DND-41 (cell line): ENCODE measurements at regions not wholly inside any gene's neighbourhood (a gene's known extent, or its start where the extent isn't known, plus 50 kb on each side); places are given as distances from the start of the nearest gene placed in this dataset.

Source experiments
- ATAC-seq: fragments of 200-7000 bp; cut with Tn5 transposase; 3 replicates; pipeline ENCODE4 v1.9.1; 2021; ENCODE audit warnings: low read depth; ENCODE audit not compliant: insufficient read depth
- DNase-seq: peaks from one replicate; pipeline ENCODE4 v3.0.0-alpha.2; 2020
- H2AFZ ChIP-seq: 2 replicates; pipeline ENCODE4 v1.6.0; 2012; ENCODE audit warnings: low read depth, low read length
- H3K27ac ChIP-seq: 2 replicates; pipeline ENCODE4 v1.5.1; 2012; ENCODE audit warnings: low read length, inconsistent platforms
- H3K27me3 ChIP-seq: fragments of 200-600 bp; sonication (generic); 2 replicates; pipeline ENCODE4 v1.6.0; 2012; ENCODE audit warnings: low read length, mild to moderate bottlenecking, inconsistent platforms; ENCODE audit not compliant: insufficient read depth, poor library complexity
- H3K36me3 ChIP-seq: 2 replicates; pipeline ENCODE4 v1.5.1; 2012; ENCODE audit warnings: low read length, inconsistent platforms; ENCODE audit not compliant: insufficient read depth
- H3K4me1 ChIP-seq: 2 replicates; pipeline ENCODE4 v1.5.1; 2012; ENCODE audit warnings: mild to moderate bottlenecking, low read length; ENCODE audit not compliant: insufficient read depth
- H3K4me2 ChIP-seq: 2 replicates; pipeline ENCODE4 v1.6.0; 2012; ENCODE audit warnings: mild to moderate bottlenecking, moderate library complexity, low read length, inconsistent platforms; ENCODE audit not compliant: insufficient read depth
- H3K4me3 ChIP-seq, 2 experiments: fragments of 200-600 bp in 1 of 2; shearing (Covaris generic) in 1 of 2; 2 replicates each; pipeline ENCODE4 v1.5.1; 2012 to 2016; ENCODE audit warnings: inconsistent platforms in 2 of 2, low read length in 2 of 2, mild to moderate bottlenecking in 2 of 2, low read depth in 1 of 2, moderate library complexity in 1 of 2
- H3K79me2 ChIP-seq: 2 replicates; pipeline ENCODE4 v1.6.0; 2012; ENCODE audit warnings: low read length, inconsistent platforms; ENCODE audit not compliant: insufficient read depth
- H3K9ac ChIP-seq: 2 replicates; pipeline ENCODE4 v1.6.0; 2012; ENCODE audit warnings: low read depth, mild to moderate bottlenecking, inconsistent platforms, low read length, moderate library complexity
- H3K9me3 ChIP-seq: 2 replicates; pipeline ENCODE4 v1.5.1; 2012; ENCODE audit warnings: low read length, moderate library complexity, mild to moderate bottlenecking, inconsistent platforms; ENCODE audit not compliant: insufficient read depth, severe bottlenecking
- H4K20me1 ChIP-seq: 2 replicates; pipeline ENCODE4 v1.6.0; 2012; ENCODE audit warnings: low read length; ENCODE audit not compliant: insufficient read depth
- EZH2 ChIP-seq: IDR thresholded peaks from 3 replicates; pipeline ENCODE4 v1.6.1; 2012; ENCODE audit warnings: borderline replicate concordance, low read depth, mild to moderate bottlenecking, moderate library complexity, low read length, inconsistent platforms; ENCODE audit not compliant: severe bottlenecking
- TF ChIP-seq, protein P1 (sequence below): IDR thresholded peaks from 2 replicates; pipeline ENCODE4 v1.5.1; 2012; ENCODE audit warnings: borderline replicate concordance, low read length, moderate library complexity, mild to moderate bottlenecking; ENCODE audit not compliant: poor library complexity, severe bottlenecking; ENCODE audit errors: extremely low read depth

DNA sequence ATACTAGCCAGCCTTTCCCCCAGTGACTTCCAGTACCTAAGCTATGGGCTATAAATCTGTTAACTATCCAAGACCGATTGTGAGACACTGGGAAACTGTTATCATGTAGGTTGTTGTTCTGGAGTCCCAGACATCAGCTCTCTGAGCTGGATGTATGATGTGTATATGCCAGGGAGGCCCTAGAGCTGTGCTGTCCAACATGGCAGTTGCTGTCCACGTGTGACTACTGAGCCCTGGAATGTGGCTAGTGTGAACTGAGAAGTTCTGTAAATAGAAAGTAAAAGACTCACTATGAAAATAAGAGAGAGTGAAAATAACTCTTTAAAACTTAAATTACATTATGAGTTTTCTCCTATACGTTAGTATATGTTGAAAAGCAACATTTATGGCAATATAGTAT is 755.8 kb upstream of the FBXO33 start:
- Histone ChIP-seq H4K20me1 (no peaks in the 10 kb centered on the region), H3K9ac (no peak overlapping the region), H3K4me2 (no peak overlapping the region), H3K79me2 (no peaks in the 10 kb centered on the region), H3K36me3 (no peaks in the 10 kb centered on the region), H3K27me3 (no peaks in the 10 kb centered on the region), H3K4me1 (no peaks in the 10 kb centered on the region), H3K4me3 (no peak overlapping the region), H3K9me3 (no peaks in the 10 kb centered on the region), H3K27ac (no peak overlapping the region), H2AFZ (no peak overlapping the region)
- DNase-seq (no peak), ATAC-seq (no peak)
- TF ChIP-seq, protein P1, sequence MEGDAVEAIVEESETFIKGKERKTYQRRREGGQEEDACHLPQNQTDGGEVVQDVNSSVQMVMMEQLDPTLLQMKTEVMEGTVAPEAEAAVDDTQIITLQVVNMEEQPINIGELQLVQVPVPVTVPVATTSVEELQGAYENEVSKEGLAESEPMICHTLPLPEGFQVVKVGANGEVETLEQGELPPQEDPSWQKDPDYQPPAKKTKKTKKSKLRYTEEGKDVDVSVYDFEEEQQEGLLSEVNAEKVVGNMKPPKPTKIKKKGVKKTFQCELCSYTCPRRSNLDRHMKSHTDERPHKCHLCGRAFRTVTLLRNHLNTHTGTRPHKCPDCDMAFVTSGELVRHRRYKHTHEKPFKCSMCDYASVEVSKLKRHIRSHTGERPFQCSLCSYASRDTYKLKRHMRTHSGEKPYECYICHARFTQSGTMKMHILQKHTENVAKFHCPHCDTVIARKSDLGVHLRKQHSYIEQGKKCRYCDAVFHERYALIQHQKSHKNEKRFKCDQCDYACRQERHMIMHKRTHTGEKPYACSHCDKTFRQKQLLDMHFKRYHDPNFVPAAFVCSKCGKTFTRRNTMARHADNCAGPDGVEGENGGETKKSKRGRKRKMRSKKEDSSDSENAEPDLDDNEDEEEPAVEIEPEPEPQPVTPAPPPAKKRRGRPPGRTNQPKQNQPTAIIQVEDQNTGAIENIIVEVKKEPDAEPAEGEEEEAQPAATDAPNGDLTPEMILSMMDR: no peak
- no peak for TF ChIP-seq EZH2

DNA sequence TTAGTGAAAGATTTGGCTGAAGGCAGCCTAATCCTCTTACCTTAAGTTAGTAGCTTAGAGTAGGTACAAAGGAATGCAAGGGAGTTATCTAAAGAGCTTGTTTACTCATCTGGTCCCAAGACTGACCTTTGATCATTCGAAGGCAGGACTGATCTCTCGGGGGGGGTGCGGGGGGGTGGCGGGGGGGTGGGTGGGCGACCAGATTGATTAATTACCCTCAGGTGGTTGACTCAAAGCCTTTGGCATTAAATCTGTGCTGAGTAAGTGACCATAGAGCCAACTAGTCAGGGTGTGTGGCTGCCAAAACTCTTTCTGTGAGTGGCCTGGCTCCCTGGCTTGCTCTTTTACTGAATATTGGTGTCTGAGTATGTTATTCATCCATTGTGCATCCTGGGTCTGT is 731.9 kb upstream of the FBXO33 start:
- H4K20me1 ChIP-seq: no peaks in the 10 kb centered on the region
- TF ChIP-seq, protein P1: no peak
- no peak for TF ChIP-seq EZH2
- no peaks in the 10 kb centered on the region for H3K27me3 ChIP-seq
- H3K79me2 ChIP-seq: no peaks in the 10 kb centered on the region
- no peak for ATAC-seq
- DNase-seq: no peak
- no peaks in the 10 kb centered on the region for H3K4me1 ChIP-seq
- H3K4me3 ChIP-seq: no peak overlapping the region
- H3K9me3 ChIP-seq: peaks cover 13% of the 10 kb centered on the region
- H3K36me3 ChIP-seq: no peaks in the 10 kb centered on the region
- H3K4me2 ChIP-seq: no peak overlapping the region
- no peak overlapping the region for H3K27ac ChIP-seq
- no peak overlapping the region for H2AFZ ChIP-seq
- H3K9ac ChIP-seq: no peak overlapping the region

DNA sequence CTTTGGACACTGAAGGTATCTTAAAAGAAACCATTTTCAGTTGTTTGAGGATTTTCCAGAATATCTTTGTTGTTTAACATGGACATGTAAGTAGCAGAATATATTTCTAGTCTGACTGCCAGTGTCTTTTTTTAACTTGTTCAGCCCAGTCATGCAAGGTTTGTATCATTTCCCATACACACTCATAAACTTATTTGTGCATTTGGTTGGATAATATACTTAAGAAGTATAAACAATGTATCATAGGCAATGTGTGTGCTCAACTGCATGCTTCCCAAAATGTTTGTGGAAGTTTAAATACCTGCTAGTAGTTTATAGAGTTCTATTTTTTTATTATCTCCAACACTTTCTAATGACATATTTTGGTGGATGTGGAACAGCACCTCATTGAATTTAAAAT is 707.4 kb upstream of the FBXO33 start:
- H3K4me2 ChIP-seq: no peak overlapping the region
- H3K4me1 ChIP-seq: no peaks in the 10 kb centered on the region
- H3K9ac ChIP-seq: no peak overlapping the region
- no peak for DNase-seq
- no peaks in the 10 kb centered on the region for H4K20me1 ChIP-seq
- no peak overlapping the region for H3K27ac ChIP-seq
- TF ChIP-seq, protein P1: no peak
- TF ChIP-seq EZH2: no peak
- no peaks in the 10 kb centered on the region for H3K79me2 ChIP-seq
- no peaks in the 10 kb centered on the region for H3K36me3 ChIP-seq
- no peak overlapping the region for H3K4me3 ChIP-seq
- ATAC-seq: no peak
- no peaks in the 10 kb centered on the region for H3K27me3 ChIP-seq
- no peak overlapping the region for H2AFZ ChIP-seq
- no peaks in the 10 kb centered on the region for H3K9me3 ChIP-seq

DNA sequence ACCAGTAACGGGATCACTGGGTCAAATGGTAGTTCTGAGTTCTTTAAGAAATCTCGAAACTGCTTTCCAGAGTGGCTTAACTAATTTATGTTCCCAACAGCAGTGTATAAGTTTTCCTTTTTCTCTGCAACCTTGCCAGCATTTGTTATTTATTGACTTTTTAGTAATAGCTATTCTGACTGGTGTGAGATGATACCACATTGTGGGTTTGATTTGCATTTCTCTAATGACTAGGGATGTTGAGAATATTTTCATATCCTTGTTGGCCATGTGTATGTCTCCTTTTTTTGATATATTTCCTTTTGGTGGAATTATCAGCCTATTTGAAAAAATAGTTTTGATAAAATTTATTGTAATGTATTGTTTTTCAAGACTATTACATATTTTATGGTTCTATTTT is 701.2 kb upstream of the FBXO33 start:
- TF ChIP-seq, protein P1: no peak
- TF ChIP-seq EZH2: no peak
- no peak overlapping the region for H3K27ac ChIP-seq
- no peaks in the 10 kb centered on the region for H3K4me1 ChIP-seq
- no peak overlapping the region for H3K4me3 ChIP-seq
- no peak overlapping the region for H3K9ac ChIP-seq
- DNase-seq: no peak
- H3K4me2 ChIP-seq: no peak overlapping the region
- ATAC-seq: no peak
- H3K27me3 ChIP-seq: no peaks in the 10 kb centered on the region
- H2AFZ ChIP-seq: no peak overlapping the region
- H3K36me3 ChIP-seq: no peaks in the 10 kb centered on the region
- no peaks in the 10 kb centered on the region for H3K9me3 ChIP-seq
- no peaks in the 10 kb centered on the region for H4K20me1 ChIP-seq
- H3K79me2 ChIP-seq: no peaks in the 10 kb centered on the region
